ENCODE measurements at regions not wholly inside any gene's neighbourhood (a gene's known extent, or its start where the extent isn't known, plus 50 kb on each side); places are given as distances from the start of the nearest gene placed in this dataset.

GRCh38 chr7:98565103-98565502, 52.0 kb upstream of the NPTX2 start:
- DNase-seq, result no peak

GRCh38 chr7:98562871-98563495, 54.1 kb upstream of the NPTX2 start:
- peak; percentile 93 for DNase-seq

GRCh38 chr7:98562381-98562823, 54.7 kb upstream of the NPTX2 start:
- no peak for DNase-seq

GRCh38 chr7:98559958-98560357, 57.1 kb upstream of the NPTX2 start:
- peak; percentile 45 for DNase-seq

- DNase-seq, result no peak
Observed at GRCh38 chr7:98559219-98559618, 57.9 kb upstream of the NPTX2 start.

- DNase-seq, result peak; percentile 65
Observed at GRCh38 chr7:98557538-98558031, 59.5 kb upstream of the NPTX2 start.

GRCh38 chr7:98556288-98556687, 60.8 kb upstream of the NPTX2 start:
- DNase-seq, result peak; percentile 11

GRCh38 chr7:98555403-98555802, 61.7 kb upstream of the NPTX2 start:
- DNase-seq, result peak; percentile 52

- no peak for DNase-seq
Observed at GRCh38 chr7:98553666-98554065, 63.4 kb upstream of the NPTX2 start.

GRCh38 chr7:98551611-98552273, 65.3 kb upstream of the NPTX2 start:
- DNase-seq, result peak; percentile 68

GRCh38 chr7:98548971-98549370, 68.1 kb upstream of the NPTX2 start:
- no peak for DNase-seq

GRCh38 chr7:98548370-98548769, 68.7 kb upstream of the NPTX2 start:
- no peak for DNase-seq

GRCh38 chr7:98541101-98541500, 76.0 kb upstream of the NPTX2 start:
- DNase-seq, result no peak

- no peak for DNase-seq
Observed at GRCh38 chr7:98539865-98540264, 77.2 kb upstream of the NPTX2 start.

- no peak for DNase-seq
Observed at GRCh38 chr7:98536803-98537202, 80.3 kb upstream of the NPTX2 start.

- no peak for DNase-seq
Observed at GRCh38 chr7:98534493-98534892, 82.6 kb upstream of the NPTX2 start.

GRCh38 chr7:98531717-98532116, 85.4 kb upstream of the NPTX2 start:
- DNase-seq, result no peak

GRCh38 chr7:98528079-98528478, 89.0 kb upstream of the NPTX2 start:
- no peak for DNase-seq

- no peak for DNase-seq
Observed at GRCh38 chr7:98526059-98526458, 91.0 kb upstream of the NPTX2 start.

- no peak for DNase-seq
Observed at GRCh38 chr7:98521089-98521692, 95.9 kb upstream of the NPTX2 start.

- DNase-seq, result no peak
Observed at GRCh38 chr7:98520356-98520951, 96.6 kb upstream of the NPTX2 start.

- no peak for DNase-seq
Observed at GRCh38 chr7:98518159-98518947, 98.7 kb upstream of the NPTX2 start.

GRCh38 chr7:98515201-98515600, 101.9 kb upstream of the NPTX2 start:
- no peak for DNase-seq
